ENCODE measurements at regions not wholly inside any gene's neighbourhood (a gene's known extent, or its start where the extent isn't known, plus 50 kb on each side); places are given as distances from the start of the nearest gene placed in this dataset.

DNA sequence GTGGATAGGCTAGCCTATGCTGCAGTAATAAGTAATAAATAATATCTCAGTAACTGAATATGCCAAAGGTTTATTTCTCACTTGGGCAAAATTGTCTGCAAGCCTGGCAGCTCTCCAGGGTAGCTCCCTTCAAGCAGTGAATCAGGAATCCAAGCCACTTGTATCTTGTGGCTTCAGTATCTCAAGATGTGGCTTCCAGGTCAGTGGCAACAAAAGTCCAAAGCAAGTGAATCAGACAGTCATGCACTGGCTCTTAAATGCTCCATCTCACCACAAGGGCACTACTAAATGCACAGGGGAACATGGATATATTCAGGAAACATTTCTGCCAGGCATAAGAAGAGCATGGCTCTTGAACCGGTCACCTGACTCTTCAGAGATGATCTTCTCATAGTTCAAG lies 126.3 kb downstream of the KCTD12 start:
- Mint-ChIP-seq H3K27ac (no peak overlapping the region), H3K36me3 (ENCODE audit: low read depth) (no peaks in the 10 kb centered on the region), H3K4me3 (ENCODE audit: low read depth) (no peak overlapping the region), H3K4me1 (ENCODE audit: low read depth) (no peaks in the 10 kb centered on the region), H3K9me3 (no peaks in the 10 kb centered on the region), H3K27me3 (ENCODE audit: low read depth) (no peaks in the 10 kb centered on the region)
- no peak for DNase-seq (ENCODE audit: low spot score)
- intact Hi-C loops (cut with micrococcal nuclease) = no loop called here

DNA sequence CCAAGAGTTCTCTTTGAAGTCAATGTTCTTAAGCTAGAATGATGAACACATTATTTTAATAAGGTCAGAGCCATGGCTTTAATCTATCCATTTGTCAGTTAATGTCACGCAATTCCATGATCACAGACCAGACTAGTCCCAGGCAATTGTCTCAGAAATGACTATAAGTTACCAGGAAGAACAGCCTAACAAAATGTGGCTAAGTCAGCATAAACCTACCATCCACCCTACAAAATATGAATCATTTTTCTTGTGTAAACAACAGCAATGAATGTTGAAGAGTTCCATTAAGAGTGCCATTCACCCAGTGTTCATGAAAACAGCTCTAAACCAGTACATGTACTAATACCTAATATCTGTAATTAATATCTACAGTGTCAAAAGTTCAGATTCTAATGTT lies 127.5 kb downstream of the KCTD12 start:
- H3K4me3 Mint-ChIP-seq (ENCODE audit: low read depth) = no peak overlapping the region
- no peaks in the 10 kb centered on the region for H3K9me3 Mint-ChIP-seq

DNA sequence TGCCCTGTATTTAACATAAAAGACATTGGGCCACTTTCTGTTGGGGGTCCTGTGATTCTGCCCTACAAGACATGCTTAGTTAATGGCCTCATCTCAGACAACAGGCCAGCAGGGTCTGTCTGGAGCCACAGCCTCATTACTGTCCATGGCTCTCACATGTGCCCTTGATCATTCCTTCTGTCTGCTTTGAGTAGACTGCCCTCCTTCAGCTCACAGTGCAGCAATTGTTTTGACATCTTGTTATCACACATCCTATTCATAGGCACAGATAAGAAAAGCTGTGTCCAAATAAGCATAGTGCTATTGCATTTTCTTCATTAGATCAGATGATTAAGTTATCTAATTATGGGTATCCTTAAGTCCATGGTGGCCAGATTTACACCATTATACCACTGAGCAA lies 127.9 kb downstream of the KCTD12 start:
- intact Hi-C loops (cut with micrococcal nuclease) = no loop called here
- no peak for DNase-seq (ENCODE audit: low spot score)
- Mint-ChIP-seq H3K4me1 (ENCODE audit: low read depth) (no peaks in the 10 kb centered on the region), H3K36me3 (ENCODE audit: low read depth) (no peaks in the 10 kb centered on the region), H3K27ac (no peak overlapping the region), H3K9me3 (no peaks in the 10 kb centered on the region), H3K27me3 (ENCODE audit: low read depth) (no peaks in the 10 kb centered on the region), H3K4me3 (ENCODE audit: low read depth) (no peak overlapping the region)

More for the DNA sequence above, 127.5 kb downstream of the KCTD12 start:
- Mint-ChIP-seq H3K27ac (no peak overlapping the region), H3K27me3 (ENCODE audit: low read depth) (no peaks in the 10 kb centered on the region), H3K36me3 (ENCODE audit: low read depth) (no peaks in the 10 kb centered on the region), H3K4me1 (ENCODE audit: low read depth) (no peaks in the 10 kb centered on the region)
- intact Hi-C loops (cut with micrococcal nuclease) = no loop called here
- DNase-seq (ENCODE audit: low spot score) = no peak

DNA sequence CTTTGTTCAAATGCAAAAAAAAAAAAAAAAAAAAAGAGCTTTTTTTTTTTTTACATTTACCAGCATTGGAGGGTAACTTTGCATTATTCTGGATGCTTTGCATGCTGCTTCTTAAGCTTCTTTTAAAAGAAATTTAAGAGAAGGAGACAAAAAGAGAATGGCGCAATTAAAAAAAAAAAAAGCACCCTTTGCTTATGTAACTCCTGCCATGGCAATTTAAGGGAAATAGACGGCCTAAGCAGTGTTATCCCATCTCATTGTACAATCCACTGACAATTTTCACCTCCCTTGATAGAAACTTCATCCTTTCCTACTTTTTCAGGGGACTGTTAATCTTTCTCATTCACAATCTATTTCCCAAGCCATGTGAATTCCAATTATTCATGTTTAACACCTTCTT lies 129.8 kb downstream of the KCTD12 start:
- H3K27me3 Mint-ChIP-seq (ENCODE audit: low read depth) = no peaks in the 10 kb centered on the region
- H3K9me3 Mint-ChIP-seq = no peaks in the 10 kb centered on the region
- no peaks in the 10 kb centered on the region for H3K4me1 Mint-ChIP-seq (ENCODE audit: low read depth)
- H3K36me3 Mint-ChIP-seq (ENCODE audit: low read depth) = no peaks in the 10 kb centered on the region
- intact Hi-C loops (cut with micrococcal nuclease) = no loop called here
- DNase-seq (ENCODE audit: low spot score) = no peak
- no peak overlapping the region for H3K27ac Mint-ChIP-seq
- no peak overlapping the region for H3K4me3 Mint-ChIP-seq (ENCODE audit: low read depth)

DNA sequence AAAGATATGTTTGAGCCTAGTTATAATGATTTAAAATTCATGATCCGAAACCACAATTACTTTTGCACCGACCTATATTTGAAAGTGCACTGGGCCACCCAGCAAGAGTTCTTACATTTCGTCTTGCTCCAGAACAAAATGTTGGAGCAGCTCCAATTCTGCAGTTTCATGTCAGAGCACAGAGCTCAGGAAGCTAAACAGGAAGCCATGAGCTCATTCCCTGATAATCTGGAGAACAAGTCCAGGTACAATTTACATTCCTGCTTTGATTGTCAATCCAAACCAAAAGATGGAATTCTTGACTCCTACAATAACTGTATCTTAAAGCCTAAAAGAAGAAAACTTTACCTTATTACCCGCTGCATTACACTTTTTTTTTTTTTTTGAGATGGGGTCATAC lies 131.8 kb downstream of the KCTD12 start:
- no peaks in the 10 kb centered on the region for H3K36me3 Mint-ChIP-seq (ENCODE audit: low read depth)
- H3K4me1 Mint-ChIP-seq (ENCODE audit: low read depth) = no peaks in the 10 kb centered on the region
- no peaks in the 10 kb centered on the region for H3K9me3 Mint-ChIP-seq
- H3K27ac Mint-ChIP-seq = no peak overlapping the region
- no peaks in the 10 kb centered on the region for H3K27me3 Mint-ChIP-seq (ENCODE audit: low read depth)
- DNase-seq (ENCODE audit: low spot score) = no peak
- intact Hi-C loops (cut with micrococcal nuclease) = no loop called here
- H3K4me3 Mint-ChIP-seq (ENCODE audit: low read depth) = no peak overlapping the region

DNA sequence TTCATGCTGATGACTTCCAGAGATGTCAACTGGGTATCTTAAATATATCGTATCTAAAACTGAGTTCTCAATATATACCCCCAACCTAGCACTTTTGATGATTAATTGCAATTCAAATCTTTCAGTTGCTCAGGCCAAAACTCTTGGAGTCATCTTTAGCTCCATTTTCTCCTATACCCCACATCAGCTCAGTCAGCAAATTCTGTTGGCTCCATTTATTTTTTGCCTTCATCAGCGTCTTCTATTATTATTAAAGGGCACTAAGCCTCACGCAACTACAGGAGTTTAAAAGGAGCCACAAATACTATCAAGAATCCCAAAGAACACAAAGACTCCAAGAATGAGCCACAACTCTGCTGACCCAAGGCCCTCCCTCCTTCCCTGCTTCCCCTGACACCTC lies 134.9 kb downstream of the KCTD12 start:
- Mint-ChIP-seq H3K36me3 (ENCODE audit: low read depth) (no peaks in the 10 kb centered on the region), H3K9me3 (no peaks in the 10 kb centered on the region), H3K27ac (no peak overlapping the region), H3K4me1 (ENCODE audit: low read depth) (no peaks in the 10 kb centered on the region), H3K27me3 (ENCODE audit: low read depth) (no peaks in the 10 kb centered on the region), H3K4me3 (ENCODE audit: low read depth) (no peak overlapping the region)
- intact Hi-C loops (cut with micrococcal nuclease) = no loop called here
- DNase-seq (ENCODE audit: low spot score) = no peak

DNA sequence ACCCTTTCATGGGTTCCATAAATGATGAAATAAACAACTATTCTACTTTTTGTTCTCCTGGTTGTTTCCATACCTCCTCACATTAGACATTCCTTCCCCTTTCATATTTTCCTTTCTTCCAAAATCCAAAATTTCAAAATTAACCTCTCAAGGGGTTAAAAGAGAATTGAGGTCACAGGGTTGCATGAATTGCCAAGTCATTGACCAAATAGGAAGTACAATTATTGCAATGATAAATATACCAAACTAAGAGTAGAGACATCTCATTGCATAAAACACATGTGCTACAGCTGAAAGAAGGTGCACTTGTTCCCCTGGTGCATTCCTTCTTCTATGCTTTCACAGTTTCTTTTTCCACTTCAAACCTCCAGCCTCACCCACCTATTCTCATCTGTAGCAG lies 136.1 kb downstream of the KCTD12 start:
- H3K9me3 Mint-ChIP-seq = no peaks in the 10 kb centered on the region
- H3K27ac Mint-ChIP-seq = no peak overlapping the region
- H3K36me3 Mint-ChIP-seq (ENCODE audit: low read depth) = no peaks in the 10 kb centered on the region
- intact Hi-C loops (cut with micrococcal nuclease) = no loop called here
- peaks cover 3% of the 10 kb centered on the region for H3K4me1 Mint-ChIP-seq (ENCODE audit: low read depth)
- no peak overlapping the region for H3K4me3 Mint-ChIP-seq (ENCODE audit: low read depth)
- no peak for DNase-seq (ENCODE audit: low spot score)
- H3K27me3 Mint-ChIP-seq (ENCODE audit: low read depth) = peaks cover 1% of the 10 kb centered on the region

DNA sequence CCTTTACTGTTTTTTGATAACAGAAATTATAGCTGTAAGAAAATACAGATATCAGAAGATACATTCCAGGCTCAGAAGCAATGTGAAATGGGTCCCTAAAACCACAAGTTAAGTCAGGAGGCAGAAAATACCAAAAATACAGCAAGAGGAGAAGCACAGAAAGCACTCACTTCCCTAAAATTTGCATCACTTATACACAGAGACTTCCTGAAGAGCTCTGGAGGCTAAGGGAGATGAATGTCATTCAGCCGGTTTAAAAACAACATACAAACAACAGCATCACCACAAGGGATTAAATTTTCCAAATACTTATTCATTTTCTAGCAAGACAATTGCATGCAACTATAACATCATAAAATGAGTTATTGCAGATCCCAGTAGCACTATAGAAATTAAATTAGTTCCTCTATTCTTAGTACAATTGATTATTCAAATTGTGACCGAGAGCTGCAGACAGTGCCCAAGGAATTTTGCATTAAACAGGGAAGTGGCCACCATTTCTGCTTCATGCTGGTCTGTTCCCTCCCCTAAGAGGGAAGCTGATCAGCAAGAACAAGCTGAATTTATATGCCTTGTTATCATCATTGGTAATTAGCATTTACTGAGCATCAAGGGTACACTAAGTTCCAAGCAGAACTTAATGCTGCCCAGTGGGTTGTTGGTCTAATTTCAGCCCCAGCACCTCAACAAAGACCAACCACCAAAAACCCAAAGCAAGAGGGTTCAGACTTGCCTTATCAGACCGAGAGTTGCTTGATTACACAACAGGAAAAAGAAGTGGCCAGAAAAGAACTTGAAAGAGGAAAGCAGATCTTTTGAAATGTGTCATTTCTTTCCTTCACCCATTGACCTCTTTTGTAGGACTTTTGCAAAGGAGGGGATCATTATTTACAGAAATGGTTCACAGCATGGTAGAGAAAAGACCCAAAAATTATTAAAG lies 140.7 kb downstream of the KCTD12 start:
- Mint-ChIP-seq H3K27ac (no peak overlapping the region), H3K4me3 (ENCODE audit: low read depth) (no peak overlapping the region), H3K4me1 (ENCODE audit: low read depth) (peaks cover 4% of the 10 kb centered on the region), H3K27me3 (ENCODE audit: low read depth) (peaks cover 6% of the 10 kb centered on the region), H3K9me3 (no peaks in the 10 kb centered on the region), H3K36me3 (ENCODE audit: low read depth) (no peaks in the 10 kb centered on the region)
- no peak for DNase-seq (ENCODE audit: low spot score)
- intact Hi-C loops (cut with micrococcal nuclease) = no loop called here

DNA sequence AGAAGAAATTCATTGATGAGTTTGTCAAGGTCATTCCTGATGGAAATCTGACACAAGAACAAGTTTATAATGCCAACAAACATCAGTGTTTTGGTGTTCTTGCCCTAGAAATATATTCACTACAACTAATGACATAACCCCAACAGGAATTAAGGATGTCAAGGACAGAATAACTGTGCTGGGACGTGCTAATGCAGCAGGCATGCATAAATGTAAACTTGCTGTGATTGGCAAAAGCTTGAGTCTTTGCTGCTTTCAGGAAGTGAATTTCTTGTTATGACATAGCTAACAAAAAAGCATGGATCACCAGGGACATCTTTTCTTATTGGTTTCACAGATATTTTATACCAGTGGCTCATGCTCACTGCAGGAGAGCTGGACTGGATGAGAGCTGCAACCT lies 144.6 kb downstream of the KCTD12 start:
- H3K4me1 Mint-ChIP-seq (ENCODE audit: low read depth) = peaks cover 4% of the 10 kb centered on the region
- no peak overlapping the region for H3K27ac Mint-ChIP-seq
- H3K36me3 Mint-ChIP-seq (ENCODE audit: low read depth) = no peaks in the 10 kb centered on the region
- H3K4me3 Mint-ChIP-seq (ENCODE audit: low read depth) = no peak overlapping the region
- no peak for DNase-seq (ENCODE audit: low spot score)
- H3K9me3 Mint-ChIP-seq = no peaks in the 10 kb centered on the region
- intact Hi-C loops (cut with micrococcal nuclease) = no loop called here
- H3K27me3 Mint-ChIP-seq (ENCODE audit: low read depth) = peaks cover 6% of the 10 kb centered on the region

DNA sequence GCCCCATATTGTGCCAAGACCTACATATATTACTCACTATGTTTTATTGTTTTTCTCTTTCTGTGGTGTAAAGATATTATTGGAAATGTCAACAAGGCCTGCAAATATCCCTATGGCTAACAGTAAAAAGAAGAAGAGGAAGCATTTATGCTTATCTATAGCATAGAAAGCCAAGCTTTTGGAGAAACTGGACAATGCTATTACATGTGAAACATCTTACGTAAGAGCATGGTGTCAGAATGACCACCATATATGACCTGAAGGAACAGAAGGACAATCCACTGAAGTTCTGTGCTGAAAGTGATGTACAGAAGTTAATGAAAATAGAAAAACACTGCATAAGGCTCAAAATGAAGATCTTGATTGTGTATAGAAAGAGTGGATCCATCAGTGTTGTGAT lies 145.2 kb downstream of the KCTD12 start:
- Mint-ChIP-seq H3K4me1 (ENCODE audit: low read depth) (peaks cover 4% of the 10 kb centered on the region), H3K9me3 (no peaks in the 10 kb centered on the region), H3K27ac (no peak overlapping the region), H3K27me3 (ENCODE audit: low read depth) (peaks cover 6% of the 10 kb centered on the region), H3K4me3 (ENCODE audit: low read depth) (no peak overlapping the region), H3K36me3 (ENCODE audit: low read depth) (no peaks in the 10 kb centered on the region)
- no peak for DNase-seq (ENCODE audit: low spot score)
- intact Hi-C loops (cut with micrococcal nuclease) = no loop called here

DNA sequence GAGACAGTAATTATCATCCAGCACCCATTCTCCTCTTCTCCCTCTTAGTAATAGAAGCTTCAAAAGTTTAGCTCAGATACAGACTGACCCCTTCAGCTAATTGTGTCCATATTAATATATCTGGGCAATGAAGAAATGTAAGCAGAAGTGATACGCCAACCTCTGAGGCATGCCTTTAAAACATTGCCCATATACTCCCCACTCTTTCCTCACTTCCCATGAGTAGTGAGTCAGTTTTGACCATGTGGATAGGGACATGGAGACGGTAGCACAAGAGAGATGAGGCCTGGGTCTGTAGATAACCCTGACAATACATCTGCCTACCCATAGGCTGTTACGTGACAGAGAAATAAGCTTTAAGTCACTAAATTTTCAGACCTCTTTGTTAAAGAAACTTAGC lies 147.6 kb downstream of the KCTD12 start:
- no peaks in the 10 kb centered on the region for H3K9me3 Mint-ChIP-seq
- H3K27me3 Mint-ChIP-seq (ENCODE audit: low read depth) = no peaks in the 10 kb centered on the region
- intact Hi-C loops (cut with micrococcal nuclease) = no loop called here
- H3K4me3 Mint-ChIP-seq (ENCODE audit: low read depth) = no peak overlapping the region
- H3K4me1 Mint-ChIP-seq (ENCODE audit: low read depth) = no peaks in the 10 kb centered on the region
- DNase-seq (ENCODE audit: low spot score) = no peak
- no peaks in the 10 kb centered on the region for H3K36me3 Mint-ChIP-seq (ENCODE audit: low read depth)
- no peak overlapping the region for H3K27ac Mint-ChIP-seq

DNA sequence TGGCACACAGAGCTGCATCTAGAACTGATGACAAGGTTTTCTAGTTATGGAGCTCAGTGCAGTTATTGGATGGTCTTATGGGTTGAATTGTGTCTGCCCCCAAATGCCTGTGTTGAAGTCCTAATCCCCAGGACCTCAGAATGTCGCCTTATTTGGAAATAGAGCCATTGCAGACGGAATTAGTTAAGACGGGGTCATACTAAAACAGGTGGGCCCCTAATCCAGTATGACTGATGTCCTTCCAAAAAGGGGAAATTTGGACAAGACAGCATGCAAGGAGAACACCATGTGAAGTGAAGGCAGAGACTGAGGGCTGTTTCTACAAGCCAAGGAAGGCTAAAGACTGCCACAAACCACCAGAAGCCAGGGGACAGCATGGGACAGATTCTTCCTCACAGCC lies 148.7 kb downstream of the KCTD12 start:
- H3K27me3 Mint-ChIP-seq (ENCODE audit: low read depth) = no peaks in the 10 kb centered on the region
- H3K36me3 Mint-ChIP-seq (ENCODE audit: low read depth) = no peaks in the 10 kb centered on the region

DNA sequence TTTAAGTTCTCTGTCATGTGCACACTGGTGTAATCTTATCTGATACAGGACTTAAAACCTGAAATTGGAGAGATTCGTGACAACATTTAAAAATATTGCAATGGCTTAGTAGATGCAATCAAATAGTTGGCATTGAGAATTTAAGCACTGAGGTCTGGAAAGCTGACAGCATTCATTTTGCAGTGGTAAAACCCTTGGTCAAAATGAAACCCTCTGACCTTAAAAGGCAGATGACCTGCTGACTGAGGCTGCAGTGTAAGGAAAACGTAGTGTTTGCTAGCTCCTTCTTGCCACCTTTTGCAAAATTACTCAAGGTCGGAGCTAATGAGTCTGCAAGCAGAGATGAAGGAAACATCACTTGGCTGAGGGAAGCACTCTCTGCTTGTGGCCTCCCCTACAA lies 150.6 kb downstream of the KCTD12 start:
- Mint-ChIP-seq H3K4me1 (ENCODE audit: low read depth) (no peaks in the 10 kb centered on the region), H3K27ac (no peak overlapping the region), H3K36me3 (ENCODE audit: low read depth) (no peaks in the 10 kb centered on the region), H3K27me3 (ENCODE audit: low read depth) (no peaks in the 10 kb centered on the region), H3K4me3 (ENCODE audit: low read depth) (no peak overlapping the region), H3K9me3 (no peaks in the 10 kb centered on the region)
- intact Hi-C loops (cut with micrococcal nuclease) = no loop called here
- no peak for DNase-seq (ENCODE audit: low spot score)

More for the DNA sequence above, 148.7 kb downstream of the KCTD12 start:
- H3K27ac Mint-ChIP-seq = no peak overlapping the region
- H3K4me3 Mint-ChIP-seq (ENCODE audit: low read depth) = no peak overlapping the region
- H3K9me3 Mint-ChIP-seq = no peaks in the 10 kb centered on the region
- no peak for DNase-seq (ENCODE audit: low spot score)
- intact Hi-C loops (cut with micrococcal nuclease) = no loop called here
- no peaks in the 10 kb centered on the region for H3K4me1 Mint-ChIP-seq (ENCODE audit: low read depth)

Measured in activated T-helper 2 cell treated with anti-CD3 and anti-CD28 coated beads, Interferon-gamma antibody, Interleukin-2, Interleukin-4, amounts not matched to agents 10 μg/mL and 5 μg/mL and 100 μg/mL, durations not matched to agents 14 hours and 24 hours and 36 hours (primary cell).